Skin of body (tissue), 1 donor: ENCODE measurements at regions not wholly inside any gene's neighbourhood (a gene's known extent, or its start where the extent isn't known, plus 50 kb on each side); places are given as distances from the start of the nearest gene placed in this dataset.
A peak's percentile ranks its signal among the peaks of the same experiment; 100 is the strongest.
"Not testable (repeated sequence)": the region's sequence is repeated elsewhere in the genome, so short reads cannot be mapped to it uniquely, and the experiment has no call there.

ENCODE experiments used
- DNase-seq: peaks from one replicate; lab custom pipeline; 2025; lab: John Stamatoyannopoulos, UW

DNA sequence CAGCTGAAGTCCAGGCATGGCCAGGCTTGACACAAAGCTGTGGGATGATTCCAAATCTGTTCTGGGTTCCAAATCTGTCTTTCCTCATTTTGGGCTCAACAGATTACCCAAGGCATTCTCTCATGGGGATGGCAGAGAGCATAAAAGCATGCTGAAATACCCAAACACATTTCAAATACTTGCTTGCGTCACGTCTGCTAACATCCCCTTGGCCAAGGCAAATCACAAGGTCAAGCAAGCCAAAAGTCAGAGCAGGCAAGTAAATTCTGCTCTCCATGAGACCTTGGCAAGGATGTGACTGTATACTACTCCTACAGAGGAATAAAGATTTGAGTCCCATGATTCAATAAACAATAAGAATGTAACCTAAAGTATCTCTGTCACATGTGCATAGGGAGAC, 306.7 kb downstream of the EPB41L4A start:
- DNase-seq, result no peak

DNA sequence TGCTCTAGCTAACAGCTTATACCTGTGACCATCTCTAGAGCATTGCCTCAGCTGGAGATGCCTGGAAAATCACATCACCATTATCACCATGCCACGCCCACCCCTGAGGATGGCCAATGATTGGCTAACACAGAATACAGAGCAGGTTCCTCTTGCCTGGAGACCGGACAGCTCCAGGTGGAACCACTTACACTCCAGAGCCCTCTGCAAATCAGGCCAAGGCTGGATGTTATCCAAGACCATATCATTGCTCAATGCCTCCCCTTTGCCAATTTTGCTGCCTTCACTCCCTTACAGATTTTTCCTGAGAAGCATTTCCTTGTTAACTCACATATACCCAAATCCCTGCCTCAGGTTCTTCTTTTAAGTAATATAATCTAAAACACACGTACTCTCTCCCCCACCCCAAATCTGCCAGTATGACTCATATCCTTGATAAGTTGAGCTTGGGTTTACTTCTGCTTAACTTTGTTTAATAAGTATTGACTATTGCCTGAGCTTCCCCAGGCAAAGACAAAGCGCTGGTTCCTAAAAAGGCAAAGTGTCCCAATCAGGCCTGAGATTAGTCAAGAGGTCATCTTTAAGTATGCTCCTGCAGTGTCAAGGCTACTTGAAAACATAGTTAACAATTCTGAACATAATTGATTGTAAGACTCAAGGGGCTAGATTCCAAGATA, 309.6 kb downstream of the EPB41L4A start:
- DNase-seq, result peak; percentile 7

DNA sequence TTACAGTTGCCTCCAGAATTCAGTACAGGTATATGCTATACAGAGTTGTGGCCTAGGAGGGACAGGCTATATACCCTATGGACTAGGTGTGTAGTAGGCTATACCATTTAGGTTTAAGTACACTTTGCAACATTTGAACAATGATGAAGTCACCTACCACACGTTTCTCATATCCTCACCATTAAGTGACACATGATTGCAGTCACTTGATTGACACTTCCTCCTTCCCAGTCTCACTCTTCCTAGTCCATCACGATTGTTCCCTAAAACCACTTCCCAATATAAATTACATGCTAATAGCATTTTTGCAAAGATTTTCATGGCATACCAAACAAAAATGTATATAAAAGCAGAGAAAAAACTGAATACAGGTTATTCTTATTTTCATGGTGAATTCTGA, 312.2 kb downstream of the EPB41L4A start:
- no peak for DNase-seq

DNA sequence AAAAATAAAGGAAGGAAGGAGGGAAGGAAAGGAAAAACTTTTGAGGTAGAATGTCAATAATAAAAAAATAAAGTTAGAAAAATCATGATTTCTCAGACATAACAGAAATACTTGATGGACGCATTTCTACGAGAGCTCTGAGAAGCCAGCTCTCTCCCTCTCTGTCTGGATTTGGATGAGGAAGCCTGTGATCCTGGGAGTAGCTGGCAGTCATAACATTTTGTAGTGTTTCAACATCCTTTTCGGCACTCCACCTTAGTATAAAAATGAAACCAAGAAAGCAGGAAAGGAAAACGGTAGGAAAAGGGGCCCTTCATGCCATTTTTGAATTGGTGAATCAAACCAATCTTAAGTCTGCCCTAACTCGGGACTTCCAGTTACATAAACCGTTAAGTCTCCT, 321.3 kb downstream of the EPB41L4A start:
- no peak for DNase-seq

DNA sequence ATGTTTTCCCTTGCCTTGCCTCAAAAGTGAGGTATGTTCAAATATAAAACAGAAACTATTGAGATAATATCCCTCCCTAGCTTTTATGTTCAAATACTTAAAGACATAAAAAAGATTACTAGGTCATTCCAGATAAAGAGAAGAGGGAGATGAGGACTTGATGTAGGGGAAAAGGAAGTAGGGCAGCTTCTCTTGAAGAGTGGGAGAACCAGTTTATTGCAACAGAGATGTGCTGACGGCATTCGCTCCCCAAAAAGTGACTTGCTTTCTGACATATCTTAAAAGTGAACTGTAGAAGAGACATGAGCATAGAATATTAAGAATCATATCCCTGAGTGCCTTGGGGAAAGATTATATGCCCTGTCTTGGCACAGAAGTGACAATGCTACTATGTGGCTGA, 330.2 kb upstream of the NREP start:
- no peak for DNase-seq

DNA sequence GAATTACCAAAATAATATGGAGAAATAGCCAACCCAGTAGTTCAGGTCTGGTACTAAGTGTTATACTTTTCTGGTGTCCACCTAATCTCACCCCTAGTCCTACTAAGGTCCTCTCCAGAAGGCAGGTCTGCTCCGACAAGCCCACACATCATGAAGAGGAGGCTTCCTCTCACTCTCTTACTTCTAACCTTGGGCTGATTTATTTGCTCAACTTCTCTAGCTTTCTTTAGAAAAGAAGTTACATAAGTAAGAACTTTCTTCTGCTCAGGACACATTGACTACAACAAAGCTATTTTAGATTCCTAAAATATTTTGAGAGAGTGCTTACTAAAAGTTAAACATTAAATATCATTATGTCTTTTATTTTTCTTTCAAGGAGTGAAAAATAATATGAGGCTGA, 329.7 kb upstream of the NREP start:
- no peak for DNase-seq

DNA sequence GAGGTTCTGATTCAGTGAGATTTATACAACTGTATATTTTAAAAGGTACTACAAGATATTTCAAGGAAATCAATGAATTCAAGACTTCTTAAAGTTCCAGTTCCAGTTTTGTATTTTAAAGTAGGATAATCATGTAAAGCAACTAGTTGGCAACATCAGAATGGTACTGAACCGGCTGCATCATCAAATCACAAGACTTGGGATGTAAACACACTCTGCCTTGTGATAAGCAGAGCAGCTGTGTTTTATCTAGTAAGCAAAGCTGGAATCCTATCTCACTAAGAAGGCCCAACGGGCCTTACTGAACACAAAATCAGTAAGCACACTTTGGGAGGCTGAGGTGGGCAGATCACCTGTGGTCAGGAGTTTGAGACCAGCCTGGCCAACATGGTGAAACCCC, 327.2 kb upstream of the NREP start:
- DNase-seq, result no peak

DNA sequence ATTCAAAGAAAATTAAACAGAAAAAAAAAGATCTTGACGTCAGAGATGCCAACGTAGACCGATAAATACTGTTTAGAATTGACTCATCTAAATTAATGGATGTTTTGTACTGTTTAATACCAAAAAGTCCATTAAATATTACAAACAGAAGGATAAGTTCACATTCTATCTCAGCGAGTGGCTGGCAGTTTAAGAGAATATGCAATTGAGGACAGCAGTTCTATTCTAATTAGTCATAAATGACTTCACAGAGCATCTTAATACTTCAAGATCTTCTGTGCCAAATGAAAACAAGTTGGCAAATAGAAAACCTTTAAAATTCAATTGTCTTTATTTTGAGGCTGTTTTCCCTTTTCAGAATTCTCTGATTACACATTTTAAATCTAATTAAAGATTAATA, 326.6 kb upstream of the NREP start:
- DNase-seq, result no peak

DNA sequence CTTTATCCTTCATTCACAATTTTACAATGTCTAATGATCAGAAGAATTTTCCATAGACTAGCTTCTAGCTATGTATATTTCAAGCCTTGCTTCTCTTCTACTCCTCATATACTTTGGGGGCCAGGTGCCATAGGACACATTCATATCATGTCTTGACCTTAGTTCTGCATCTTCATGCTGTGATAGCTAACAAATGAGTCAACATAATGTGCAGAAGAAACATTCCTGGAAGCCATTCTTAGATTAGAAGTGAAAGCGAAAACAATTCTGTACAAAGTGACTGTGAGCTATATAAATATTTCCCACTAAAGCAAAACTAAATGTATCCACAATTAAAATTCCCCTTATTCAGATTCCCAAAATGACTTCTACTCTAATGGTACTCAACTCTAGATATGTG, 320.2 kb upstream of the NREP start:
- DNase-seq, result no peak

DNA sequence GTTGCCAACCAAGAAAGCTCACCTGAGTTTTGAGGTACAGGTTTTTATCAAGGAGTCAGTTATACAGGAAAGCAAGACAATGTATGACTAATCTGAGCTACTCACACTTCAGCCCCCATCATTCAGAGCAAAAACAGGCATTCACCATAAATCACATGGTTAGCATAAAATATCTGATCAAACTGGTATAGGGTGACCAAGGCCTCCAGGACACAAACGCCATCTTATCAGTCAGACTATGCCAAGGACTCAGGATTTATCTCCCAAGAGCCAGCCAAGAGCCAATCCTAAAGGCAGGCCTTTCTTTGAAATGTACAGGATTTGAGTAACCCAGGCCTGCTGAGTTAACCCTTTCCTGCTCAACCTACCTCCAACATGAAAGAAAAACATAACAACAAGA, 313.0 kb upstream of the NREP start:
- no peak for DNase-seq

DNA sequence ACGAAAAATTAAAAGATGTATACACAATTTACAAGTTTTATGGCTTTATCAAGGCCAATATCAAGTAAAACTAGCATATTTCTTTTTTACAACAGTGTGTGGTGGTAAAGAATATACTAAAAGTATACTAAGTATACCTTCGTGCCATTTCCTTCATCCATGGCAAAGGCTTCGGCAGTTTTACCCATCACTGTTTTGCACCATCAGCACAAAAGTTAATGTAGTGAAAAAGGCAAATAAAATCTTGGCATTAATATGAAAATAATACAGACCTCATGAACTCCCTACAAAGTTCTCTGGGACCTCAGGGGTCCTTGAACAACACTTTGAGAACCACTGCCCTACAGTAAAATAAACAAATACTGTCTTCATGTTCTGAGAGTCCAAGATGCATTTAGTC, 312.3 kb upstream of the NREP start:
- no peak for DNase-seq

DNA sequence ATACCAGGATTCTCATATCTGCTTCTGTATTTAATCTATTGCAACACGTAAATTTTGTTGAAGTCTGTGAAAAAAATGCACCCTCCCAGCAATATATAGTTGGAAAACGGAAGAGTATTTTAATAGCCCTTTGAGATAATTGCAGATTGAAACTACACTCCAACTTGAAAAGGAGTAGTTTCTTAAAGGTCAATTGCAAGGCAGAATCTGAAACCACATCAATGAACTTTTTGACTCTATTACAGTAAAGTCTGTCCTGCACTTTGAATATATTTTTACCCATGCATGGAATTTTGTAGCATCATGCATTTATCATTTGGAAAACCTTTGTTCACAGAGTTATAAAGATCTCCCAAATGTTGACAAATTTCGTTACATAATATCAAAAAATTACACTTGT, 311.6 kb upstream of the NREP start:
- DNase-seq, result no peak

DNA sequence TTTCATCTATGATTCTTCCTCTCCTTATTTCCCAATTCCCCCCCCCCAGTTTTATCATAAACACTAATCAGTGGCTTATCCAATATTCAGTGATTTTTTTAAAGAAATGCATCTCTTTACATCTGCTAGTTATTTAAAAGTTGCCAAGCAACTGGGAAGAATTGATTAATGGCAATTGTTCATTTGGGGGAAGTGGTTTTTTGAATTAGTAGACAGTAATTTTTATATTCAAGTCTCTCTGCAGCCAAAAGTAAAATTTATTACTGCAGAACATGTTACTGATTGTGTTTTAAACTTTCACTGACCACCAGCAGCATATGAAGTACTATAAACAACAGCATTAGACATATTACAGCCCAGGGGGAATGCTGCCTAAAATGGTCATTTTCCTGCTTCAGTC, 308.8 kb upstream of the NREP start:
- peak; percentile 27 for DNase-seq

DNA sequence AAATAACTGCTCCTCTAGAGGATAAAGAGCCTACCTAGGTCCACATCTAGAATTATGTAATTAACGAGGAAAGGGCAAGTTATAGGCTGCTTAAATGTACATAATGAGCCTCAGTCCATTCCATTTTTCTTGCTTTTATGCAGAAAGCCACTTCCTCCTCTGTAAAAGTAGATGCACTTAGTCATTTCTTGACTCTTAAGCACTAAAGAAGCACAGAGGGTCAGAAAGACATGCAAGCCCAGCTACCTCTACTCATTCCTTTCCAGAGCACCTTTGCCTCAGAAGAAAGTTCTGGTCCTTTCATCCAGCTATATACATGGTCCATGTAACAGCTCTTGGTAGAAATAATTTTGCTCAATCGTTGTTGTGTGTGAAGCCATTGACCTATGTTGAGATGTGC, 308.0 kb upstream of the NREP start:
- DNase-seq, result no peak

DNA sequence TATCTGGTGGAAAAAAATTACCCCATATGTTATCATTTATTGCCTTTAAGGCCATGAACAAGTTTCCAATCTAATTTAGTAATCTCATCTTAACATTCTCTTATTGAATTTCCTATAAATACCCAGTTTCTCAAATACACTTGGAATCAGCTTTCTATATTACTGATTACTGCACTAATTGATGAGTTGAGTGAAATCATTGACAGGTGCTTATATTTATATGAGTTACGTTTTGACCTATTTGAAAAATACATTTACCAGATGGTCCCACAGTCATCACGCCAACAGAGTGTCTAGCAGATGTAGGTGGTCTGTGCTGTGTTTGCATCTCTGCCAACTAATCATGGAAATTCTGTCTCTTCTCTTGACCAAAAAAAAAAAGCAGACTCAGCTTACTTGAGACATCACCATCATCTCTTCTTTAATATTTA, 307.3 kb upstream of the NREP start:
- DNase-seq, result peak; percentile 72

DNA sequence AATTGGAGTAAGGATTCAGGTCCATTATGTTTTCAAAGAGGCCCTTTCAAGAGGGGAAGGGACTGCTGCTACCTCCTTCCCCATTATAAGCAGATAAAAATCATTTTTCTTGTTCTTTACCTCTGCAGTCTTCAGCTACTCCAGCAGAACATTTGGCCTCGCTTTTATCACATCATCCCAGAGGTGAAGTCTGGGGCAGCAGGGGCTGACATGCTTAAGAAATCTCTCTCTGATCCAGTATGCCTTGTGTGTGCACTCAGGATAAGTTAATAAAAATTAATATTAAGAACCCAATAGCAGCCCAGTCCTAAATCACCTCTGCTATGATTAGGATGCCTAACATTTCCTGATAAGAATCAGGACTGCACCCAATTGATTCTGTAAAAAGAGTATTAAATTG, 306.9 kb upstream of the NREP start:
- DNase-seq, result peak; percentile 51

DNA sequence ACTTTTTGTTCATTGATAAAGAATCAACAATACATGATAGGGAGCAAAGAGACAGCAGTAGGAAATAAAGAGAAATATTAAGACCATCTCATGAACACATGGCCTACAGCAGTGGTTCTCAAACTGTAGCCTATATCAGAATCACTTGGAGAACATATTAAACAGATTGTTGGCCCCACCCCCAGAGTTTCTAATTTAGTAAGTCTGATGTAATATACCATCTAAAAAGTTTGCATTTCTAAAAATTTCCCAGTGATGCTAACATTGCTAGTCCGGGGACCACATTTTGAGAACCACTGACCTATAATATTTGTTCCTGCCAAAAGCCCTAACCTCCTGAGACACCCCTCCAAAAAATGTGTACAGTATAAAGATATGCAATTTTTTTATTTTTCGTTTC, 306.2 kb upstream of the NREP start:
- peak; percentile 66 for DNase-seq

DNA sequence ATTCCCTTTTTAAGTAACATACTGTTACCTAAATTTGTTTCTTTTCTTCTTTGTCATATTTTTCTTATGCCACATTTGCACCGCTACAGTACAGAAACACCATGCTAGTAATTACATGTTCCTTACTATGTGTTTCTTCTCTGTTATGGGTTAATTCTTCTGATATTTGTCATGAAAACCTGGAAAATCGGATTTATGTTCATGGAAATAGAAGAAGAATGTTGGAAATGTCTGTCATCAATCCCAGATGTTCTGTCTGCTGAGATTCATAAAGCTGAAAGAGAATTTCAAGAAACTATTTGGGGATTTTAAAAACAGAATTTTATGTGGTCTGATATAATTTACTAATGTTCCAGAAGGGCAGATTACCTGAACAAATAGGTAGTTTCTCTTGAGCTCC, 305.2 kb upstream of the NREP start:
- peak; percentile 69 for DNase-seq

DNA sequence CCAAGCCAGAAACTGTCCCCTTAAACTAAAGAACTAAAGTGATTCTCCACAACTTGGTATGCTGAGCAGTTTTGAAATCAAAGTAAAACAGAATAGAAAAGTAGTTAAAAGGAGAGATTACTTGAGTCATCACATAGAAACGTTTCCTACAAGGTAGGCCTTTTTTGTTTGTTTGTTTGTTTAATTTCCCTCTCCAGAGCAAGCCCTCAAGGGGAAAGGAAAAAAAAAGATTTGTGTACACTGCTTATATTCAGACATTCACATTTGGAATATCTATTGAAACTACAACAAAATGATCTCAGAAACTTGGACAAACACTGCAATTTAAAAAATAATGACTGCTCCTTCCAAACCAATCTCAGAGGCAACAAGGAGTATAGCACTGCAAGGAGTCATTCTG, 304.7 kb upstream of the NREP start:
- peak; percentile 6 for DNase-seq

DNA sequence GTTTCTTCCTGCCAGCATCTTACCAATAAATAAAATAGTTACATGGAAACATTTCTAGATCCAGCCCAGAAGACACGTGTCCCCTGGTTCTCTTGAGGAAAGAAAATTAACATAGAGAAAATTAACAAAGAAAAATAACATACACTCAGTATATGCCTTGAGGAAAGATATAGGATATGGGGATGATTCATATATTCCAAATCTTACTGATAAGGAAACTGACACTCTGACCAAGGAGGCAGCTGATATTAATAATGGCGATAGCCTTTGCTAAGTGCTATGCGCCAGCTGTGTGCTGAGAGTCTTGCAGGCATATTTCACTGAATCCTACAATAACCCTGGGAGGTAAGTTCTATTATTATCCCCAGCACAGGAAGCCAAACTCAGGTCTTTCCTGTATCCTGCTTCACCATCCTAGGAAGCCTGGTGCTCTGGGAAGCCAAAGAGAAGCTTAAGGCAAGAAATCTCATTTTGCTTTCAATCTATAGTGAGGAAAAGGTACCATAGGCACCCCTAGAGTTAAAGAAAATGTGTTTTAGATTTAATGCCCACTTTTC, 302.7 kb upstream of the NREP start:
- no peak for DNase-seq

DNA sequence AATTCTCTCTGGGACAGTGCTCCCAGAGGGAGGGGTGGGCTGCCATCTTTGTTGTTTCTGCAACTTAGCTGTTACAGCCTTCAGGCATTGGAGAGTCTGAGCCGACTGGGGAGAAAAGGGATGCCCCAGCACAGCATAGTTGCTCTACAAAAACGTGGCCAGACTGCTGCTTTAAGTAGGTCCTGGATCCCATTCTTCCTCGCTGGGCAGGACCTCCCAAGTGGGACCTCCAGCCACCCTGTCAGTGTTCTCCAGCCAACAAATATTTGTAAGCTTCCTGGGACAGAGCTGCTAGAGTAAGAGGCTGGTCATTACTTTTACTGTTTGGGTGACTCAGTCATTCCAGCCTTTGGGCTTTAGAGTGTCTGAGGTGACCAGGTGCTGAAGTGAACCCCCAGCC, 292.7 kb upstream of the NREP start:
- DNase-seq, result no peak

DNA sequence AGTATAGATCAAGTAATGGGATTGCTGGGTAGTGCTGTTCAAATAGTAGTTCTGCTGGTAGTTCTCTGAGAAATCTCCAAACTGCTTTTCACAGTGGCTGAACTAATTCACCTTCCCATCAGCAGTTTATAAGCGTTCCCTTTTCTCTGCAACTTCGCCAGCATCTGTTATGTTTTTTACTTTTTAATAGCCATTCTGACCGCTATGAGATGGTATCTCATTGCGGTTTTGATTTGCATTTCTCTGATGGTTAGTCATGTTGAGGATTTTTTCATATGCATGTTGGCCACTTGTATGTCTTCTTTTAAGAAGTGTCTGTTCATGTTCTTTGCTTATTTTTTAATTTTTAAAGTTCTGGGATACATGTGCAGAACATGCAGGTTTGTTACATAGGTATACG, 279.2 kb upstream of the NREP start:
- no peak for DNase-seq

DNA sequence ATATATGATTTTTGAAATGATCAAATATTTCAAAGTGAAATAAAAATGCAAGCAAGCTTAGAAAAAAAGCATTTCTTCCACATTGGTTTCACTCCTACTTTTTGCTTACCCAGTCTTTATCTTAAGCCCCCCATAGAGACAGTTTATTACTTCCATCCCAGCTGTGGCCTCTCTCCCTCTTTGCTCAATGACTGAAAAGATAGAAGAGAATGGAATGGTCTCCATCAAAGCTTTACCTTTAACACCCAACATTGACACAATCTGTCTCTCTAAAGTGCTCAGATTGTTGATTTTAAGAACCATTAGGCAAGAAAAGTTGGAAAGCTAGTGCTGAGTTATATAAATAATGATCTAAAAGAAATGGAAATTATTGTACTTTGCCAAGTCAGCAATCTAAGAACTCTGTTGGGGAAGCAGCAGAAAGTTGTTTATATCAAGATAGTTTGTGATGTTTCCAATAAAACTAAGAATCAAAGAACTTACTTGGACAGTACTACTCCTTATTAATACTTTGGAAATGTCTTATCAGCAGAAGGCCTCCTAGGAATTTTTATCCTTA, 277.5 kb upstream of the NREP start:
- DNase-seq, result peak; percentile 59

DNA sequence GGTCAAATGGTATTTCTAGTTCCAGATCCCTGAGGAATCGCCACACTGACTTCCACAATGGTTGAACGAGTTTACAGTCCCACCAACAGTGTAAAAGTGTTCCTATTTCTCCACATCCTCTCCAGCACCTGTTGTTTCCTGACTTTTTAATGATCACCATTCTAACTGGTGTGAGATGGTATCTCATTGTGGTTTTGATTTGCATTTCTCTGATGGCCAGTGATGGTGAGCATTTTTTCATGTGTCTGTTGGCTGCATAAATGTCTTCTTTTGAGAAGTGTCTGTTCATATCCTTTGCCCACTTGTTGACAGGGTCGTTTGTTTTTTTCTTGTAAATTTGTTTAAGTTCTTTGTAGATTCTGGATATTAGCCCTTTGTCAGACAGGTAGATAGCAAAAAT, 269.9 kb upstream of the NREP start:
- not testable (repeated sequence) for DNase-seq
